ENCODE measurements at regions not wholly inside any gene's neighbourhood (a gene's known extent, or its start where the extent isn't known, plus 50 kb on each side); places are given as distances from the start of the nearest gene placed in this dataset.

- Histone ChIP-seq H3K9me3 (replicated peaks; ENCODE audit: control insufficient read depth, insufficient read depth, low read length) (no peaks in the 10 kb centered on the region), H3K4me3 (no peak overlapping the region), H3K27me3 (replicated peaks in 1 of 2; ENCODE audit: control insufficient read depth in 2 of 2, insufficient read depth in 2 of 2, low read length in 1 of 2) (no peaks in the 10 kb centered on the region), H3K4me2 (ENCODE audit: control insufficient read depth, insufficient read depth) (no peak overlapping the region), H3K27ac (ENCODE audit: control insufficient read depth, insufficient read depth) (no peak overlapping the region), H3K4me1 (ENCODE audit: control insufficient read depth, insufficient read depth, low read length) (no peaks in the 10 kb centered on the region), H2AFZ (ENCODE audit: control insufficient read depth, low read depth, low read length) (no peak overlapping the region), H3K79me2 (ENCODE audit: control insufficient read depth, insufficient read depth, low read length) (no peaks in the 10 kb centered on the region), H4K20me1 (ENCODE audit: control insufficient read depth, insufficient read depth) (no peaks in the 10 kb centered on the region), H3K9ac (ENCODE audit: control insufficient read depth, insufficient read depth, low read length) (no peak overlapping the region), H3K36me3 (ENCODE audit: control insufficient read depth in 2 of 2, insufficient read depth in 2 of 2, low read length in 1 of 2) (no peaks in the 10 kb centered on the region)
- DNase-seq (ENCODE audit: low read depth, low spot score) (no peak), ATAC-seq (no peak), FAIRE-seq (no peak)
- intact Hi-C loops (cut with micrococcal nuclease; ENCODE audit: unreplicated experiment) (no loop called here), in situ Hi-C loops (cut with MboI) (no loop called here)
- ChIA-PET RAD21 (ENCODE audit: unreplicated experiment) (no interaction called here), SMC1A (ENCODE audit: uncharacterized antibody, unreplicated experiment) (no interaction called here), POLR2A (no interaction called here), CTCF (interaction anchor here (0.7 kb wide), 1 partner anchor 29 kb away, joined by 3 read pairs; no protein-coding TSS in a partner anchor)
- no TSS peak for BruUV-seq (replicated peaks)
- TF ChIP-seq BCL11A (IDR thresholded peaks at IDR 0.05; ENCODE audit: low read depth, low read length) = no peak
- TF ChIP-seq SP1 (IDR thresholded peaks at IDR 0.05; ENCODE audit: low read depth, low read length) = no peak
- no peak for TF ChIP-seq TARDBP (IDR thresholded peaks at IDR 0.05; ENCODE audit: borderline replicate concordance)
- TF ChIP-seq RCOR1 (conservative IDR thresholded peaks at IDR 0.05; ENCODE audit: low read depth, low read length) = no peak
- TF ChIP-seq BMI1 (IDR thresholded peaks at IDR 0.05; ENCODE audit: borderline replicate concordance) = no peak
- no peak for TF ChIP-seq JUND (IDR thresholded peaks at IDR 0.05; ENCODE audit: low read depth, low read length)
- no peak for TF ChIP-seq CEBPB (IDR thresholded peaks at IDR 0.05; ENCODE audit: borderline replicate concordance in 1 of 2, low read depth in 2 of 2, low read length in 2 of 2)
- TF ChIP-seq USF1 (IDR thresholded peaks at IDR 0.05; ENCODE audit: borderline replicate concordance, extremely low read length, insufficient read depth, low read depth, low read length) = no peak
- no peak for TF ChIP-seq SIX5 (IDR thresholded peaks at IDR 0.05; ENCODE audit: low read depth, low read length, severe bottlenecking)
- no peak for TF ChIP-seq ZNF24 (IDR thresholded peaks at IDR 0.05)
- no peak for TF ChIP-seq CHD2 (IDR thresholded peaks at IDR 0.05; ENCODE audit: borderline replicate concordance, low read depth, low read length)
- TF ChIP-seq HDGF (IDR thresholded peaks at IDR 0.05) = no peak
- no peak for TF ChIP-seq EED (IDR thresholded peaks at IDR 0.05; ENCODE audit: low read depth)
- TF ChIP-seq MYC (IDR thresholded peaks at IDR 0.05; ENCODE audit: insufficient read depth, insufficient read length, insufficient replicate concordance, low read length, severe bottlenecking) = no peak
- TF ChIP-seq CBX5 (IDR thresholded peaks at IDR 0.05; ENCODE audit: low read depth) = no peak
- no peak for TF ChIP-seq RELA (IDR thresholded peaks at IDR 0.05; ENCODE audit: borderline replicate concordance, partially characterized antibody)
- TF ChIP-seq ZNF384 (IDR thresholded peaks at IDR 0.05; ENCODE audit: borderline replicate concordance, low read depth, low read length) = no peak
- TF ChIP-seq SREBF2 (IDR thresholded peaks at IDR 0.05; ENCODE audit: low read length) = no peak
- WGBS (ENCODE audit: insufficient coverage, insufficient replicate concordance, low lambda C conversion rate, missing lambda C conversion rate) = 24% methylated on average over 5 of the region's 5 CpGs
Observed at GRCh38 chr16:26649381-26650045, 417.2 kb upstream of the C16orf82 start.

All from GM12878 (cell line).